ENCODE measurements at regions not wholly inside any gene's neighbourhood (a gene's known extent, or its start where the extent isn't known, plus 50 kb on each side); places are given as distances from the start of the nearest gene placed in this dataset.
"Not testable (repeated sequence)": the region's sequence is repeated elsewhere in the genome, so short reads cannot be mapped to it uniquely, and the experiment has no call there.

GRCh38 chr5:165028356-165028755 lies 1522.9 kb downstream of the MAT2B start:
- no peak for DNase-seq (ENCODE audit: low read depth in 4 of 4, low spot score in 1 of 4)

- no peak for DNase-seq (ENCODE audit: low read depth in 4 of 4, low spot score in 1 of 4)
Observed at GRCh38 chr5:165029099-165029870, 1523.9 kb downstream of the MAT2B start.

GRCh38 chr5:165030971-165031370 lies 1525.6 kb downstream of the MAT2B start:
- no peak for DNase-seq (ENCODE audit: low read depth in 4 of 4, low spot score in 1 of 4)

GRCh38 chr5:165031371-165031770 lies 1526.0 kb downstream of the MAT2B start:
- no peak for DNase-seq (ENCODE audit: low read depth in 4 of 4, low spot score in 1 of 4)

GRCh38 chr5:165035520-165035919 lies 1530.1 kb downstream of the MAT2B start:
- no peak for DNase-seq (ENCODE audit: low read depth in 4 of 4, low spot score in 1 of 4)

GRCh38 chr5:165039748-165040147 lies 1534.3 kb downstream of the MAT2B start:
- DNase-seq (ENCODE audit: low read depth in 4 of 4, low spot score in 1 of 4): no peak

- not testable (repeated sequence) for DNase-seq (ENCODE audit: low read depth in 4 of 4, low spot score in 1 of 4)
Observed at GRCh38 chr5:165045941-165046340, 1540.5 kb downstream of the MAT2B start.

GRCh38 chr5:165055476-165055875 lies 1550.1 kb downstream of the MAT2B start:
- DNase-seq (ENCODE audit: low read depth in 4 of 4, low spot score in 1 of 4): no peak

- DNase-seq (ENCODE audit: low read depth in 4 of 4, low spot score in 1 of 4): no peak
Observed at GRCh38 chr5:165057145-165057544, 1551.7 kb downstream of the MAT2B start.

GRCh38 chr5:165066751-165067385 lies 1561.4 kb downstream of the MAT2B start:
- no peak for DNase-seq (ENCODE audit: low read depth in 4 of 4, low spot score in 1 of 4)

GRCh38 chr5:165076686-165077085 lies 1571.3 kb downstream of the MAT2B start:
- no peak for DNase-seq (ENCODE audit: low read depth in 4 of 4, low spot score in 1 of 4)

- DNase-seq (ENCODE audit: low read depth in 4 of 4, low spot score in 1 of 4): no peak
Observed at GRCh38 chr5:165079389-165079788, 1574.0 kb downstream of the MAT2B start.

- DNase-seq (ENCODE audit: low read depth in 4 of 4, low spot score in 1 of 4): no peak
Observed at GRCh38 chr5:165083394-165083793, 1578.0 kb downstream of the MAT2B start.

GRCh38 chr5:165086465-165086864 lies 1581.0 kb downstream of the MAT2B start:
- DNase-seq (ENCODE audit: low read depth in 4 of 4, low spot score in 1 of 4): no peak

GRCh38 chr5:165094782-165095181 lies 1589.4 kb downstream of the MAT2B start:
- DNase-seq (ENCODE audit: low read depth in 4 of 4, low spot score in 1 of 4): no peak

- no peak for DNase-seq (ENCODE audit: low read depth in 4 of 4, low spot score in 1 of 4)
Observed at GRCh38 chr5:165101709-165102108, 1596.3 kb downstream of the MAT2B start.

- no peak for DNase-seq (ENCODE audit: low read depth in 4 of 4, low spot score in 1 of 4)
Observed at GRCh38 chr5:165104611-165105010, 1599.2 kb downstream of the MAT2B start.

- DNase-seq (ENCODE audit: low read depth in 4 of 4, low spot score in 1 of 4): no peak
Observed at GRCh38 chr5:165108809-165109208, 1603.4 kb downstream of the MAT2B start.

GRCh38 chr5:165119175-165119574 lies 1613.8 kb downstream of the MAT2B start:
- no peak for DNase-seq (ENCODE audit: low read depth in 4 of 4, low spot score in 1 of 4)

GRCh38 chr5:165126598-165126997 lies 1621.2 kb downstream of the MAT2B start:
- DNase-seq (ENCODE audit: low read depth in 4 of 4, low spot score in 1 of 4): no peak

GRCh38 chr5:165127941-165128340 lies 1622.5 kb downstream of the MAT2B start:
- no peak for DNase-seq (ENCODE audit: low read depth in 4 of 4, low spot score in 1 of 4)

- no peak for DNase-seq (ENCODE audit: low read depth in 4 of 4, low spot score in 1 of 4)
Observed at GRCh38 chr5:165130656-165131055, 1625.2 kb downstream of the MAT2B start.

- no peak for DNase-seq (ENCODE audit: low read depth in 4 of 4, low spot score in 1 of 4)
Observed at GRCh38 chr5:165134155-165134554, 1628.7 kb downstream of the MAT2B start.
